ENCODE measurements at regions not wholly inside any gene's neighbourhood (a gene's known extent, or its start where the extent isn't known, plus 50 kb on each side); places are given as distances from the start of the nearest gene placed in this dataset.
"Not testable (repeated sequence)": the region's sequence is repeated elsewhere in the genome, so short reads cannot be mapped to it uniquely, and the experiment has no call there.

DNA sequence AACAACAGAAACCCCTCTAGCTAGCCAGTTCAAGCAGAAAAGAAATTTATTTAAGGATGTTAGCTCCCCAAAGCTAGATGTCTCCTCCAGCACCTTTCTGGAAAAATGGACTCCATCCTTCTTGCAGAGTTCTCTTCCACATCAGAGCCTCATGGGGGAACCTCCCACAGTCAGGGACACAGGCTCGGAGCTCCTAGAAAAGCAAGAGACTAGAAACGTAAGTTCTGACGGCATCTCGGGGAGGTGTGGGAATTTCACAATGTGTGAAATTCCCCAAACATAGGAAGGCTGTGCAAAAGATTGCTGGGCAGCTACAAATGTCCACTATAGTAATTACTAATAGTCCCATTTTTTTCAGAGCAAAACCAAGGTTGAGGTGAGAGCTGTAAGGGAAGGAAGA is 184.8 kb downstream of the EVX1 start:
- in situ Hi-C loops (cut with HindIII; ENCODE audit: low pct_unique_long_range_greater_than_20kb, low sequenced_read_pairs), result no loop called here
- DNase-seq (ENCODE audit: low read depth in 1 of 2, low spot score in 1 of 2), result no peak
- TF ChIP-seq JUND (IDR thresholded peaks at IDR 0.05; ENCODE audit: low read depth), result no peak

DNA sequence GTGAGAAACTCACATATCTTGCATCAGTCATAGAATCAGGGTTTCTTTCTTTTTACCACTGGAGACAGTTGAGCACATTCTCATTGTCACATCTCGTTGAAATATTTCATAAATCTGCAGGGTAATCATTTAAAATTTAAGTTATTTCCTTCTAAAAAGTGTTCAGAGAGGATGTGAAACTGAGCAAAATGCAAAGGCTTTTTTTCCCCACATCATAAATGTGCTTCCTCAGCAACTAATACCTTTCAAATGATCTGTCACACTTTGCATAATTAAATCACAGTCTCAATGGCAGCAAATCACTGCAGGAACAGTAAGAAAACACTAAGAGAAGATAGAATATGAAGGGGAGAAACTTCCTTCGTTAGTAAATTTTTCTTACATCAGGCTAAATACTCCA is 187.5 kb downstream of the EVX1 start:
- in situ Hi-C loops (cut with HindIII; ENCODE audit: low pct_unique_long_range_greater_than_20kb, low sequenced_read_pairs), result no loop called here
- no peak for DNase-seq (ENCODE audit: low read depth in 1 of 2, low spot score in 1 of 2)
- TF ChIP-seq JUND (IDR thresholded peaks at IDR 0.05; ENCODE audit: low read depth), result no peak

DNA sequence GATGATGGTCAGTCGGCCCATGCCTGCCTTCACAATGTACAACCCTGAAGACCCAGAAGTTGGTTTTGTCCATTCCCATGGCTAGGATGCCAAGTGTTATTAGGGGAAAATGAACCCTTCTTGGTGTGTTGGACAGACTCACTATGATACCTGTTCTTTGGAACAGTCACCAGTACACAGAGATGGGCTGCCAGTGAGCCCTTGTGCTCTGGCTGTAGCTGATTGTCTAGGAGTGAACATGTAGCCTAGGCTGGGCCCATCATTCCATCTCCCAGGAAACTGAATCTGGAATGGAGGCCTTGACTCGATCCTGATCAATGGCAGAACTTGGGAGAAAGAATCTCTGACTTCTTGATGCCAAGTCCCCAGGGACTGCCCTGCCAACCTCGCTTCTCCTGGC is 188.9 kb downstream of the EVX1 start:
- in situ Hi-C loops (cut with HindIII; ENCODE audit: low pct_unique_long_range_greater_than_20kb, low sequenced_read_pairs), result no loop called here
- no peak for DNase-seq (ENCODE audit: low read depth in 1 of 2, low spot score in 1 of 2)
- no peak for TF ChIP-seq JUND (IDR thresholded peaks at IDR 0.05; ENCODE audit: low read depth)

DNA sequence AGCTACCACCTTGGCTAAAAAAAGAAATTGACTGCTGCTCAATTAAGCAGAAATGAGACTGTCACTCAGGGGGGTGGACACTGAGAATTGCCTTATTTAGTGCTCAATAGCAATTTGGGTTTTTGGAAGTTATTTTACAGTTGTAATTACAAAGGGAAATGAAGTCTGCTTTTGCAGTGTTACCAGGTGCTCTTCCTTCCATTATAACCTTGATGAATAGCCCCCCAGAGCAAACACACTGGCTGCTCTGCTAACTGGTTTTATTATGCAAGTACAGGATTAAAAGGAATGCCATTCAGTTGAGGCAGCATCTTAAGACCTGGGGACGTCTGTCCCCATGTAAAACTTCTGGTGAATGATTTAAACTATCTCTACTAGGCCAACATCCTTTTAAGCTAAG is 191.0 kb downstream of the EVX1 start:
- no peak for DNase-seq (ENCODE audit: low read depth in 1 of 2, low spot score in 1 of 2)

DNA sequence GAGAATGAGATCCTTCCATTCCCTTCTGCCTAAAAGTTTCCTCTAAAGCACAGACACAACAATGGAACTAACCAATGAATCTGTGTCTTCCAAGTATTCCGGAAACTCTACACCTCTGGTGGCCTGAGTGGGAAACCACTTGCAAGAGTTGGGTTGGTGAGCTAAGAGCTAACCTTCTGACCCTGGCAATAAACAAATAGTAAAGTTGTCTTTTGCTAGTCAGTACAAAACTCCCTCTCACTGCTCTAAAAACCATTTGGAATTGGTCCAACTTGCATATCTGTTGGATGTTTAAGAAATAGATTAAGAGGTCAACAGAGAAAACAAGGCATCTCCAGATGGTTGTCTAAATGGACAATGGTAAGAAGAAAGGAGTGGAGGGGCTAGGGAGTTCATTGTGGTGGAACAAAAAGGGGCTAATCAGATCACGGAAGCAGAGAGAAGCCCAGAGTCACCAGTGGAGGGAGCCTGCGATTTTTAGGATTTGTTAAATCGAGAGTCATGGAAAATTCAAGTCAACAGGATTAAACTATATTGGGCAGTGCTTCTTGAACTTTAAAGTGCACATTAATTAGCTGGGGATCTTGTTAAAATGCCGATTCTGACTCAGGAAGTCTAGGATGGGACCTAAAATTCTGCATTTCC is 192.3 kb downstream of the EVX1 start:
- DNase-seq (ENCODE audit: low read depth in 1 of 2, low spot score in 1 of 2), result no peak
- in situ Hi-C loops (cut with HindIII; ENCODE audit: low pct_unique_long_range_greater_than_20kb, low sequenced_read_pairs), result no loop called here
- TF ChIP-seq JUND (IDR thresholded peaks at IDR 0.05; ENCODE audit: low read depth), result no peak

More for the DNA sequence above, 191.0 kb downstream of the EVX1 start:
- no peak for TF ChIP-seq JUND (IDR thresholded peaks at IDR 0.05; ENCODE audit: low read depth)
- in situ Hi-C loops (cut with HindIII; ENCODE audit: low pct_unique_long_range_greater_than_20kb, low sequenced_read_pairs), result no loop called here

DNA sequence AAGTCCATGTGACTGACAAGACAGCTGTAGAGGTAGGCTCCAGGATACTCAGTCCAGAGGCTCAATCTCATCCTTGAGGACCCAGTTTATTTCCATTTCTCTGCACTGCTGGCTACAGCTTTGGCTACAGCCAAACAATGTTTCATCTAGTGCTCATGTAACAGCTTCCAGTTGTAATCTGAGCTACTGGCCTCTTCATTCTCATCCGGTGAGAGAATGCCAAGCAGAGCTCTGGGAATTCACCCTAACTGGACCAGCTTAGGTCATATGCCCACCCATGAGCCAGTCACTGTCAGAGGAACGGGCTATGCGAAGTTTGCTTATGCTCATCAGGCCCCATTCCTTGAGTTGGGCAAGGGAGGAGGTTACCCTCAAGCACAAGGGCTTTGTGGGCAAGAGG is 192.9 kb downstream of the EVX1 start:
- no peak for TF ChIP-seq JUND (IDR thresholded peaks at IDR 0.05; ENCODE audit: low read depth)
- in situ Hi-C loops (cut with HindIII; ENCODE audit: low pct_unique_long_range_greater_than_20kb, low sequenced_read_pairs), result no loop called here
- no peak for DNase-seq (ENCODE audit: low read depth in 1 of 2, low spot score in 1 of 2)

DNA sequence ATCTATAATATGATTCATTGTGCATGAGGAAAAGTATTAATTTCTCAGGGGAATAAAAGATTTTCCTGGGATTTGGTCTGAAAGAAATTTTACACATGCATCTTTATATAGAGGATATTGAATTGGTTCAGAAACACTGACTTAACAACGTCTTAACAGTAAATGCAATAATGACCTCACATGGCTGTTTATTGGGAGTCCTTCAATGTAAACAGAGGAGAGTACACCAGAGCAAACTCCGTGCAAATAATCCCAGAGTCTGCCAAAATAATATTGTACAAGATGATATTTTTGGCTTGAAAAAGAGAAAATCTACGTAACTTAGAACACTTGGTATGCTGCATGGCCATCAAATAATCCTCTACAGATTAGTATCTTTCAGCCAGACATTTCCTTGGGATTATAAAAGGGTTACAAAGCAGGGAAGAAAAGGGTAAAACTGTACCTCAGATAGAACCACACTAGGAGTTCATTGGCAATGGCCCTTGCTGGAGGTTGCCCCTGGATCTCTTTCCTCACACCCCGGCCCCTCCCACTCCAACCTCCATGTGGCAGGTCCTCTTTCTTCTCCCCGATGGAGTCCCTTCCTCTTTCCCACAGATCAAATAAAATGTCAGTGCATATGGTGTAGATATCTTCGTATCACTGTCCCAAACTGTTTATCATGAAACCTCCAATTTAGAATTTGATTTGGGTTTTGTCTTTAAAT is 196.4 kb downstream of the EVX1 start:
- TF ChIP-seq JUND (IDR thresholded peaks at IDR 0.05; ENCODE audit: low read depth), result no peak
- in situ Hi-C loops (cut with HindIII; ENCODE audit: low pct_unique_long_range_greater_than_20kb, low sequenced_read_pairs), result no loop called here

DNA sequence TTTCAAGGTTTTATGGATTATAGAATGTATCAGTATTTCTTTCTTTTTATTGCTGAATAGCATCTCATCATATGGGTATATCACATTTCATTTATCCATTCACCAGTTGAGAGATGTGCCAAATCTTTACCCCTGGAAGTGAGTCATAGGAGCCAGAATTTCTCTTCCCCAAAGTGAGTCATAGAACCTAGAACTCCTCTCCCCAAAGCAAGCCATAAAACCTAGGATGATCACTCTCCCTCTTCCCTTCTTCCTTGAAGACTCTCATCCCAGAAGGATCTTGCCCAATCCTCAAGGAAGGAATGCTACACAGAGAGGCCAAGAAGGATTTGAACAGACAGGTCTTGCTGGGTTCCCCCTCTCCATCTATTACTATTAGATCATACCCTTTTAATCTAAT is 199.9 kb downstream of the EVX1 start:
- in situ Hi-C loops (cut with HindIII; ENCODE audit: low pct_unique_long_range_greater_than_20kb, low sequenced_read_pairs), result no loop called here
- TF ChIP-seq JUND (IDR thresholded peaks at IDR 0.05; ENCODE audit: low read depth), result no peak
- no peak for DNase-seq (ENCODE audit: low read depth in 1 of 2, low spot score in 1 of 2)

More for the DNA sequence above, 196.4 kb downstream of the EVX1 start:
- no peak for DNase-seq (ENCODE audit: low read depth in 1 of 2, low spot score in 1 of 2)

DNA sequence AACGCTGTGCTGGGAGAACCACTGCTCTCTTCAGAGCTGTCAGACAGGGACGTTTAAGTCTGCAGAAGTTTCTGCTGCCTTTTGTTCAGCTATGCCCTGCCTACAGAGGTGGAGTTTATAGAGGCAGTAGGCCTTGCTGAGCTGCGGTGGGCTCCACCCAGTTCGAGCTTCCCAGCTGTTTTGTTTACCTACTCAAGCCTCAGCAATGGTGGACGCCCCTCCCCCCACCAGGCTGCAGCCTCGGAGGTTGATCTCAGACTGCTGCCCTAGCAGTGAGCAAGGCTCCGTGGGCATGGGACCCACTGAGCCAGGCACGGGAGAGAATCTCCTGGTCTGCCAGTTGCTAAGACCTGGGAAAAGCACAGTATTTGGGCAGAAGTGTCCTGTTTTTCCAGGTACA is 206.4 kb downstream of the EVX1 start:
- DNase-seq (ENCODE audit: low read depth in 1 of 2, low spot score in 1 of 2); in situ Hi-C loops (cut with HindIII; ENCODE audit: low pct_unique_long_range_greater_than_20kb, low sequenced_read_pairs): not testable (repeated sequence)

DNA sequence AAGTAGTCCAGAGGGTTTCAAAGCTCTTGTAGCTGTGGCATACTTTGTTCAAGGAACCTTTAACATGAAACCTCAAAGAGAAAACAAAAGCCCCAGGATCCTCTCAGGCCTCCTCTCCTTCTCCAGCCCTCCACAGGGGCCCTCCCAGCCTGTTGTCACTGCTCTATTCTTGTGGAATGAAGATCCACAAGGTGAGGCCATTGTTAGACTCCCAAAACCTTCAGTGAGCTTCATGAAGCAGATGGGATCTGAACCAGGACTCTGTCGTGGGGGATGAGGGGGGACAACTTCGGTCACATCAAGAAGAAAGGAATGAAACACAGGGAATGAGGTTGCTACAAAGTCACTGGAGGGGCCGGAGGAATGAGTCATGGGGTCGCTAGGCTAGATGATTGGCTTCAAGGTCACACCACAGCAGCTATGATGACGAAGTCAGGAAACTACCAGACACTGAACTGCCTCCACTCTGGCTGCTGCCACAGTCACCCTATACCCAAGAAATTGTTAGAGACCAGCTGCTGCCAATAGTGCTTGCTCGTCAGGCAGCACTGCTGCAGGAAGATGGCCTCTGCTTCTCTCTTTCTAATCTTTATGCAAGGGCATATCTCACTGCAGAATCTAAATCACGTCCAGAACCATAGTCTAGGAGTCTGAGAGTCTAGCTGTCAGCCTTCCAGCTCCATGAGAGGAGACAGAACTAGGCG is 208.8 kb downstream of the HIBADH start:
- TF ChIP-seq JUND (IDR thresholded peaks at IDR 0.05; ENCODE audit: low read depth), result no peak
- in situ Hi-C loops (cut with HindIII; ENCODE audit: low pct_unique_long_range_greater_than_20kb, low sequenced_read_pairs), result no loop called here
- DNase-seq (ENCODE audit: low read depth in 1 of 2, low spot score in 1 of 2), result no peak

DNA sequence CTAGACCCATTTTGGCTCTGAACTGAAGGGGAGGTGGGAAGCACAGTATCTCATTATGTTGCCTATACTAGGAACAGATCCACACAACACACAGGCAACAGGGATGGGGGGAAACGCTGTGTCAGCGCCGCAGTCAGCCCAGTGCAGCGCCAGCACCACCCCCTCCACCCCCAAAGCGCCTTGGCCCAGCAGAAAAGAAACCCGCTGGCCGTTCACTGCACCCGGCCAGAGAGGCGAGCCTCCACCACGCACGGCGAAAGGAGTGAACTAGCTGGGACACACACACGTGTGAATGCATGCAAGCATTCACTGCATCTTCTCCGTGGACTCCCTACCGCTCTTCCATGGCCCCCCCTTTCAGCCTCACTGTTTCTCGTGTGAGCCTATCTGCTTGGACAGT is 205.6 kb downstream of the HIBADH start:
- DNase-seq (ENCODE audit: low read depth in 1 of 2, low spot score in 1 of 2); in situ Hi-C loops (cut with HindIII; ENCODE audit: low pct_unique_long_range_greater_than_20kb, low sequenced_read_pairs): not testable (repeated sequence)

DNA sequence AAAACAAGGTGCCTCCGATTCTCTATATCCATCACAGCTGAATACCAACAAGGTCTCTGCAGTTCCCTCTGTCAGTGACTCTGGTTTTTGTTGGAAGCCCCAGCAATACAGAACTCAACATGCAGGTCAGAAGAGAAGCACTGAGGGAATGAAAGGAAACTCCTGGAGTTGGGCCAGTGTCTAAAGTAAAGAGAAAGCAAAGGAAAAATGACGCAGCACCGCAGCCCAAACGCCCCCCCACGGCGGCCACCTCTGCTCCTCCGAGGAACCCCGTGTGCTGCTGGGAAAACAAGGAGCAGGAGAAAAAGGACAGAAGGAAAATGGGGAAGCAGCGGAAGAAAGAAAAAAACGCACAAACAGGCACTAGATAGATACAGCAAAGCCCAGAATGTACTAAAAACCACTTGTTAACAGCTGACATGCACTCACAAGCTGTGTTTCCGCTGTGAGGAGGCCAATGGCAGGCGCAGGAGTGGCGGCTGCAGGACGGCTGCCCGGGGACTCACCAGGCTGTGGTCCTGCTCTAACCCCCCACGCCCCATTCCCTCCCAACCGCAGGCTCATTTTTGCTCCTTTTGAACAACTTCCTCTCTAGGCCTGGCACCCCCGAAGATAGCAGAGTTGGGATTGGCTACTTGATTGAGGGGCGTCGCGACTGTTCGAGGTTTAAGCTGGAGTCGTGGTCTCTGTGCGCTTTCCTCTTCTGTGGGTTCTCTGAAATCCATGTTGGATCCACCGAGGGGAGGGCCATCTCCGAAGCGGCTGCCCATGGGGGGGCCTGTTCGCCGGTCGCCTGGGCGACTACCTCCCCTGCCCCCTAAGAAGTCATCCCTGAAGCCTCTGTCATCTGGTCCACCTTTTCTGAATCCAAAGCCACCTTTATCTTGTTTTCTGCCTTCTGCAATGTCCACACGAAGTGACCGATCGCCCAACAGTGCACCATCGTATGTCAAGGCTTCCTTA is 204.8 kb downstream of the HIBADH start:
- DNase-seq (ENCODE audit: low read depth in 1 of 2, low spot score in 1 of 2); in situ Hi-C loops (cut with HindIII; ENCODE audit: low pct_unique_long_range_greater_than_20kb, low sequenced_read_pairs): not testable (repeated sequence)

Measured in T47D (cell line).